Right lobe of liver (tissue), 6 donors: ENCODE measurements at regions not wholly inside any gene's neighbourhood (a gene's known extent, or its start where the extent isn't known, plus 50 kb on each side); places are given as distances from the start of the nearest gene placed in this dataset.

Experiments
- ATAC-seq, 4 donors: fragments of 200-7000 bp; cut with Tn5 transposase; one replicate each; pipeline ENCODE4 v1.9.1; 2020; ENCODE audit warnings: mild to moderate bottlenecking in 4 of 4, moderate library complexity in 4 of 4
- DNase-seq, 3 donors: peaks; one replicate each; pipeline ENCODE4 v3.0.0-alpha.2; 2020
- H3K27ac ChIP-seq, 3 donors: fragments of 200-600 bp; one replicate each; pipeline ENCODE4 v1.8.0; 2022
- H3K27me3 ChIP-seq, 2 donors: fragments of 200-600 bp; one replicate each; pipeline ENCODE4 v1.8.0; 2022
- H3K36me3 ChIP-seq, 4 donors: fragments of 200-600 bp; sonication (generic) in 1 of 4; one replicate each; pipeline versions ENCODE4 v1.5.1 to v1.8.0; 2017 to 2022; ENCODE audit warnings: control low read depth in 1 of 4
- H3K4me1 ChIP-seq, 4 donors: fragments of 200-600 bp; sonication (generic) in 1 of 4; one replicate each; pipeline versions ENCODE4 v1.5.1 to v1.8.0; 2017 to 2022; ENCODE audit warnings: control low read depth in 1 of 4
- H3K4me3 ChIP-seq, 3 donors: fragments of 200-600 bp; one replicate each; pipeline ENCODE4 v1.8.0; 2022
- H3K9me3 ChIP-seq, 4 donors: fragments of 200-600 bp; sonication (generic) in 1 of 4; one replicate each; pipeline versions ENCODE4 v1.5.1 to v1.8.0; 2017 to 2022; ENCODE audit warnings: control low read depth in 1 of 4
- CTCF ChIP-seq, 4 donors: fragments of 200-600 bp in 3 of 4; fragments of 450-650 bp in 1 of 4; IDR thresholded peaks; one replicate each; pipeline versions ENCODE4 v1.5.1 to v1.8.0; 2016 to 2022; ENCODE audit warnings: antibody characterized with exemption in 4 of 4, mild to moderate bottlenecking in 2 of 4
- POLR2A ChIP-seq: fragments of 450-650 bp; IDR thresholded peaks from one replicate; pipeline ENCODE4 v1.6.1; 2017; ENCODE audit warnings: antibody characterized with exemption, mild to moderate bottlenecking
- WGBS: methylation state at CpG from one replicate; pipeline ENCODE4 v1.1.6; 2018; ENCODE audit warnings: low coverage, low lambda C conversion rate; ENCODE audit not compliant: insufficient coverage; ENCODE audit errors: missing lambda C conversion rate; 5-methylcytosine and 5-hydroxymethylcytosine counted together
- intact Hi-C, 2 donors: fragments of 100-400 bp; cut with DNase I; formaldehyde crosslinking; loops; one replicate each; pipeline versions ENCODE4 v1.11.2 to v1.14.1; 2022
- donor health status: DM: no; HTN: yes; CAD: no.
- donor health status: DM: no; HTN: no; CAD: no.
- donor health status: DM: no; HTN: no; CAD: no.
- donor health status: DM: no; HTN: yes; CAD: no.
- donor health status: DM: no; HTN: yes; CAD: no.

DNA sequence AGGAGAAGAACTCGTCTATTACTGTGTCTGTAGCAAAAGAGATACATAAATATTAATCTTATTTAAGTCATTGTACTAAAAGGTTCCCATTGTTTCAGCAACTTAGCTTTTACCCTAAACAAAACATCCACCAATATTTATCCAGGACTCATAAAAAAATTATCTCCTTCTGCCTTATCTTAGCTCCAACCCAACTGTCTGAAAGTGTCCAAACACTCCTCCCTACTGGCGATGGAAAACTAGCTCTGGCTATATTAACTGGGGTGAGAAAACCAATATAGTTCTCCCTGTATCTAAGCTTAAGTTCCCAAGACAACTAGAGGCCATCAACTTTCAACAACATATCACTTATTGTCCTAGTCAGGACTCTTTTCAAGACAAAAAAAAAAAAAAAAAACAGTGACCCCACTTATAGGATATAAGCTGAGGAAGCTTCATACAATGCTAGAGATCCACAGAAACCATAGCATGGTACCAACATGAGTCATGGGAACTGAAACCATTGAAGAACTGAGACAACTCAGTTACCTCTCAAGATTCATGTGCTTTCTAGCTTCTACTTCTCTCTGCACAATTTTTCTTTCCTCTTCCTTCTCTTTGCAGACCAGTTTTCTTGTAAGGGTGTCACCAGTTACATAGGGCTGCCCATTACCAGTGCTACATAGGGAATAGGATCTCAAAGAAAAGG is 150.7 kb upstream of the RASA1 start:
- Histone ChIP-seq H3K36me3 (no peaks in the 10 kb centered on the region), H3K27me3 (no peaks in the 10 kb centered on the region), H3K27ac (no peak overlapping the region), H3K9me3 (no peaks in the 10 kb centered on the region), H3K4me3 (no peak overlapping the region), H3K4me1 (no peaks in the 10 kb centered on the region)
- TF ChIP-seq CTCF (IDR thresholded peaks at IDR 0.05) (no peak), POLR2A (no peak)
- no peak for ATAC-seq
- 62% methylated on average over 2 of the region's 2 CpGs for WGBS
- no peak for DNase-seq
- intact Hi-C loops: no loop called here

- Histone ChIP-seq H3K4me1 (no peaks in the 10 kb centered on the region), H3K36me3 (no peaks in the 10 kb centered on the region), H3K9me3 (no peaks in the 10 kb centered on the region), H3K27ac (no peak overlapping the region), H3K4me3 (no peak overlapping the region), H3K27me3 (no peaks in the 10 kb centered on the region)
- TF ChIP-seq CTCF (IDR thresholded peaks at IDR 0.05) (no peak), POLR2A (no peak)
- DNase-seq (no peak), ATAC-seq (no peak)
- intact Hi-C loops: no loop called here
- 70% methylated on average over 2 of the region's 3 CpGs for WGBS
These were observed 148.1 kb upstream of the RASA1 start for GRCh38 chr5:87119588-87119987.

GRCh38 chr5:87120518-87121303 is 147.0 kb upstream of the RASA1 start:
- no peaks in the 10 kb centered on the region for H3K27me3 ChIP-seq
- H3K27ac ChIP-seq: no peak overlapping the region
- peak in 1 of 4 donors; percentile 26 for ATAC-seq
- no peak for DNase-seq
- intact Hi-C loops: no loop called here
- H3K4me1 ChIP-seq: no peaks in the 10 kb centered on the region
- H3K4me3 ChIP-seq: no peak overlapping the region
- 17% methylated on average over 2 of the region's 2 CpGs for WGBS
- H3K9me3 ChIP-seq: no peaks in the 10 kb centered on the region
- no peaks in the 10 kb centered on the region for H3K36me3 ChIP-seq
- TF ChIP-seq POLR2A (no peak), CTCF (IDR thresholded peaks at IDR 0.05) (no peak)

GRCh38 chr5:87121304-87122150 is 146.2 kb upstream of the RASA1 start:
- peak; percentile 45 to 75 (median 54) for ATAC-seq
- Histone ChIP-seq H3K9me3 (no peaks in the 10 kb centered on the region), H3K4me3 (no peak overlapping the region), H3K4me1 (no peaks in the 10 kb centered on the region), H3K27ac (no peak overlapping the region), H3K36me3 (no peaks in the 10 kb centered on the region), H3K27me3 (no peaks in the 10 kb centered on the region)
- intact Hi-C loops: no loop called here
- 32% methylated on average over 5 of the region's 5 CpGs for WGBS
- TF ChIP-seq CTCF (IDR thresholded peaks at IDR 0.05): no peak
- TF ChIP-seq POLR2A: no peak
- no peak for DNase-seq
